ENCODE measurements at regions not wholly inside any gene's neighbourhood (a gene's known extent, or its start where the extent isn't known, plus 50 kb on each side); places are given as distances from the start of the nearest gene placed in this dataset.
"Not testable (repeated sequence)": the region's sequence is repeated elsewhere in the genome, so short reads cannot be mapped to it uniquely, and the experiment has no call there.

- DNase-seq (ENCODE audit: low spot score), result no peak
- intact Hi-C loops (cut with DNase I), result no loop called here
These were observed 896.2 kb downstream of the BRD1 start for GRCh38 chr22:48931452-48931851.

- DNase-seq (ENCODE audit: low spot score), result no peak
- intact Hi-C loops (cut with DNase I), result no loop called here
These were observed 898.3 kb downstream of the BRD1 start for GRCh38 chr22:48929276-48929790.

GRCh38 chr22:48927591-48927990 is 900.1 kb downstream of the BRD1 start:
- no peak for DNase-seq (ENCODE audit: low spot score)
- intact Hi-C loops (cut with DNase I), result no loop called here

GRCh38 chr22:48926643-48927042 is 901.0 kb downstream of the BRD1 start:
- intact Hi-C loops (cut with DNase I), result no loop called here
- no peak for DNase-seq (ENCODE audit: low spot score)

GRCh38 chr22:48926136-48926535 is 901.5 kb downstream of the BRD1 start:
- DNase-seq (ENCODE audit: low spot score), result no peak
- intact Hi-C loops (cut with DNase I), result no loop called here

- intact Hi-C loops (cut with DNase I), result no loop called here
These were observed 902.2 kb downstream of the BRD1 start for GRCh38 chr22:48925450-48925849.

GRCh38 chr22:48923996-48924395 is 903.7 kb downstream of the BRD1 start:
- DNase-seq (ENCODE audit: low spot score), result no peak
- intact Hi-C loops (cut with DNase I), result no loop called here

More at GRCh38 chr22:48925450-48925849, 902.2 kb downstream of the BRD1 start:
- DNase-seq (ENCODE audit: low spot score), result no peak

GRCh38 chr22:48923165-48923865 is 904.4 kb downstream of the BRD1 start:
- intact Hi-C loops (cut with DNase I), result no loop called here
- no peak for DNase-seq (ENCODE audit: low spot score)

GRCh38 chr22:48921411-48921903 is 906.2 kb downstream of the BRD1 start:
- no peak for DNase-seq (ENCODE audit: low spot score)
- intact Hi-C loops (cut with DNase I), result no loop called here

GRCh38 chr22:48920776-48921241 is 906.9 kb downstream of the BRD1 start:
- DNase-seq (ENCODE audit: low spot score), result peak; percentile 66
- intact Hi-C loops (cut with DNase I), result no loop called here

- DNase-seq (ENCODE audit: low spot score), result peak; percentile 74
- intact Hi-C loops (cut with DNase I), result no loop called here
These were observed 907.7 kb downstream of the BRD1 start for GRCh38 chr22:48919851-48920589.

- peak; percentile 49 for DNase-seq (ENCODE audit: low spot score)
- intact Hi-C loops (cut with DNase I), result no loop called here
These were observed 908.5 kb downstream of the BRD1 start for GRCh38 chr22:48919187-48919590.

- intact Hi-C loops (cut with DNase I), result no loop called here
- no peak for DNase-seq (ENCODE audit: low spot score)
These were observed 909.0 kb downstream of the BRD1 start for GRCh38 chr22:48918585-48919186.

GRCh38 chr22:48912356-48913066 is 915.2 kb downstream of the BRD1 start:
- intact Hi-C loops (cut with DNase I); DNase-seq (ENCODE audit: low spot score): not testable (repeated sequence)

- DNase-seq (ENCODE audit: low spot score); intact Hi-C loops (cut with DNase I): not testable (repeated sequence)
These were observed 916.0 kb downstream of the BRD1 start for GRCh38 chr22:48911647-48912046.

GRCh38 chr22:48911067-48911466 is 916.6 kb downstream of the BRD1 start:
- intact Hi-C loops (cut with DNase I); DNase-seq (ENCODE audit: low spot score): not testable (repeated sequence)

- DNase-seq (ENCODE audit: low spot score), result no peak
- intact Hi-C loops (cut with DNase I), result no loop called here
These were observed 919.1 kb downstream of the BRD1 start for GRCh38 chr22:48908547-48908946.

GRCh38 chr22:48907591-48907990 is 920.1 kb downstream of the BRD1 start:
- intact Hi-C loops (cut with DNase I), result no loop called here
- DNase-seq (ENCODE audit: low spot score), result no peak

GRCh38 chr22:48906216-48906835 is 921.3 kb downstream of the BRD1 start:
- intact Hi-C loops (cut with DNase I), result no loop called here
- DNase-seq (ENCODE audit: low spot score), result no peak
